ENCODE measurements at regions not wholly inside any gene's neighbourhood (a gene's known extent, or its start where the extent isn't known, plus 50 kb on each side); places are given as distances from the start of the nearest gene placed in this dataset.

- intact Hi-C loops (cut with micrococcal nuclease) = no loop called here
- H3K27ac Mint-ChIP-seq = no peak overlapping the region
Measured at GRCh38 chr22:19603767-19604166, 79.6 kb upstream of the CLDN5 start.

GRCh38 chr22:19604711-19605268, 80.6 kb upstream of the CLDN5 start:
- peaks cover 4% of the 10 kb centered on the region for H3K4me1 Mint-ChIP-seq
- H3K4me3 Mint-ChIP-seq = no peak overlapping the region
- H3K4me2 ChIP-seq (replicated peaks; ENCODE audit: extremely low read depth, low read length, poor library complexity, severe bottlenecking) = no peak overlapping the region
- no peak for TF ChIP-seq CTCF (IDR thresholded peaks at IDR 0.05)
- H3K36me3 ChIP-seq (replicated peaks in 1 of 2; ENCODE audit: control insufficient read depth in 1 of 2, insufficient read depth in 2 of 2, low read length in 2 of 2) = no peaks in the 10 kb centered on the region
- no peaks in the 10 kb centered on the region for H3K4me1 ChIP-seq (ENCODE audit: control insufficient read depth in 1 of 2, insufficient read depth in 2 of 2, low read length in 2 of 2)
- 84% methylated on average over 8 of the region's 9 CpGs for whole genome bisulfite sequencing (ENCODE audit: insufficient coverage)
- H3K27ac Mint-ChIP-seq = no peak overlapping the region
- no peaks in the 10 kb centered on the region for H4K20me1 ChIP-seq (ENCODE audit: insufficient read depth, low read length)
- peaks cover 0 to 5% (median 2%) of the 10 kb centered on the region in 7 donors for H3K9me3 Mint-ChIP-seq
- DNase-seq = no peak
- no peaks in the 10 kb centered on the region for H3K36me3 Mint-ChIP-seq
- no peak overlapping the region for H3K27ac ChIP-seq (ENCODE audit: low read depth in 1 of 2, low read length in 2 of 2)
- H2AFZ ChIP-seq (ENCODE audit: insufficient read depth, low read depth, low read length, poor library complexity, severe bottlenecking) = no peak overlapping the region
- no peaks in the 10 kb centered on the region for H3K9me3 ChIP-seq (replicated peaks in 1 of 2; ENCODE audit: control insufficient read depth in 1 of 2, insufficient read depth in 1 of 2, low read length in 2 of 2)
- intact Hi-C loops (cut with micrococcal nuclease) = no loop called here
- no peak overlapping the region for H3K4me3 ChIP-seq (replicated peaks in 1 of 3; ENCODE audit: low read depth in 2 of 3, low read length in 3 of 3)
- H3K9ac ChIP-seq (ENCODE audit: insufficient read depth, low read length, poor library complexity, severe bottlenecking) = no peak overlapping the region
- peaks cover 0 to 6% of the 10 kb centered on the region in 2 donors for H3K27me3 ChIP-seq (ENCODE audit: control insufficient read depth in 2 of 2, insufficient read depth in 2 of 2, low read length in 2 of 2)
- H3K27me3 Mint-ChIP-seq (ENCODE audit: low read depth in 3 of 3) = peaks cover 9 to 29% (median 15%) of the 10 kb centered on the region in 3 donors
- no peaks in the 10 kb centered on the region for H3K79me2 ChIP-seq (ENCODE audit: insufficient read depth, low read length)

More at GRCh38 chr22:19603767-19604166, 79.6 kb upstream of the CLDN5 start:
- H3K79me2 ChIP-seq (ENCODE audit: insufficient read depth, low read length) = no peaks in the 10 kb centered on the region
- no peak for DNase-seq
- H4K20me1 ChIP-seq (ENCODE audit: insufficient read depth, low read length) = no peaks in the 10 kb centered on the region
- H3K9ac ChIP-seq (ENCODE audit: insufficient read depth, low read length, poor library complexity, severe bottlenecking) = no peak overlapping the region
- H3K9me3 Mint-ChIP-seq = peaks cover 0 to 5% (median 2%) of the 10 kb centered on the region in 7 donors
- no peak overlapping the region for H3K4me3 Mint-ChIP-seq
- H3K4me3 ChIP-seq (replicated peaks in 1 of 3; ENCODE audit: low read depth in 2 of 3, low read length in 3 of 3) = no peak overlapping the region
- H3K27me3 ChIP-seq (ENCODE audit: control insufficient read depth in 2 of 2, insufficient read depth in 2 of 2, low read length in 2 of 2) = peaks cover 0 to 6% of the 10 kb centered on the region in 2 donors
- H3K36me3 ChIP-seq (replicated peaks in 1 of 2; ENCODE audit: control insufficient read depth in 1 of 2, insufficient read depth in 2 of 2, low read length in 2 of 2) = no peaks in the 10 kb centered on the region
- no peaks in the 10 kb centered on the region for H3K9me3 ChIP-seq (replicated peaks in 1 of 2; ENCODE audit: control insufficient read depth in 1 of 2, insufficient read depth in 1 of 2, low read length in 2 of 2)
- H3K4me1 Mint-ChIP-seq = peaks cover 12% of the 10 kb centered on the region
- H3K27ac ChIP-seq (ENCODE audit: low read depth in 1 of 2, low read length in 2 of 2) = no peak overlapping the region
- H3K4me1 ChIP-seq (ENCODE audit: control insufficient read depth in 1 of 2, insufficient read depth in 2 of 2, low read length in 2 of 2) = peaks cover 2 to 5% of the 10 kb centered on the region in 2 donors
- no peaks in the 10 kb centered on the region for H3K36me3 Mint-ChIP-seq
- no peak overlapping the region for H3K4me2 ChIP-seq (replicated peaks; ENCODE audit: extremely low read depth, low read length, poor library complexity, severe bottlenecking)
- no peak for TF ChIP-seq CTCF (IDR thresholded peaks at IDR 0.05)
- 100% methylated on average over 3 of the region's 3 CpGs for WGBS (ENCODE audit: insufficient coverage)
- peaks cover 9 to 28% (median 15%) of the 10 kb centered on the region in 3 donors for H3K27me3 Mint-ChIP-seq (ENCODE audit: low read depth in 3 of 3)
- H2AFZ ChIP-seq (ENCODE audit: insufficient read depth, low read depth, low read length, poor library complexity, severe bottlenecking) = no peak overlapping the region
